Colonic mucosa (tissue), 4 donors: ENCODE measurements at regions not wholly inside any gene's neighbourhood (a gene's known extent, or its start where the extent isn't known, plus 50 kb on each side); places are given as distances from the start of the nearest gene placed in this dataset.
A peak's percentile ranks its signal among the peaks of the same experiment; 100 is the strongest.

Experiments
- DNase-seq: peaks from one replicate; pipeline ENCODE4 v3.0.0-alpha.2; 2020
- H3K27ac ChIP-seq: fragments of 200-600 bp; one replicate; pipeline ENCODE4 v1.8.0; 2021
- H3K27me3 ChIP-seq: fragments of 200-600 bp; one replicate; pipeline ENCODE4 v1.8.0; 2021
- H3K36me3 ChIP-seq: fragments of 200-600 bp; one replicate; pipeline ENCODE4 v1.8.0; 2021
- H3K4me1 ChIP-seq: fragments of 200-600 bp; one replicate; pipeline ENCODE4 v1.8.0; 2021; ENCODE audit warnings: mild to moderate bottlenecking
- H3K4me3 ChIP-seq: fragments of 200-600 bp; one replicate; pipeline ENCODE4 v1.8.0; 2021
- H3K9ac ChIP-seq, 2 donors: one replicate each; pipeline ENCODE4 v1.7.0; 2013; ENCODE audit warnings: control low read depth in 2 of 2, low read depth in 2 of 2, low read length in 2 of 2
- H3K9me3 ChIP-seq: fragments of 200-600 bp; one replicate; pipeline ENCODE4 v1.8.0; 2021
- CTCF ChIP-seq: fragments of 200-600 bp; IDR thresholded peaks from one replicate; pipeline ENCODE4 v1.8.0; 2022; ENCODE audit warnings: antibody characterized with exemption, mild to moderate bottlenecking
- intact Hi-C: fragments of 100-400 bp; cut with DNase I; formaldehyde crosslinking; loops from one replicate; pipeline ENCODE4 v1.14.1; 2022
- donor health status: healthy.
- donor health status: DM: no; HTN: no; CAD: no.
- donor health status: DM: no; HTN: no; CAD: no.

GRCh38 chr2:126512026-126512425, 143.9 kb upstream of the GYPC start:
- intact Hi-C loops, result no loop called here
- Histone ChIP-seq H3K9ac (no peak overlapping the region), H3K4me3 (no peak overlapping the region), H3K27ac (no peak overlapping the region), H3K36me3 (no peaks in the 10 kb centered on the region), H3K4me1 (no peaks in the 10 kb centered on the region), H3K27me3 (no peaks in the 10 kb centered on the region), H3K9me3 (no peaks in the 10 kb centered on the region)
- no peak for TF ChIP-seq CTCF
- no peak for DNase-seq

- Histone ChIP-seq H3K4me3 (no peak overlapping the region), H3K27me3 (no peaks in the 10 kb centered on the region), H3K4me1 (no peaks in the 10 kb centered on the region), H3K9ac (no peak overlapping the region), H3K27ac (no peak overlapping the region), H3K36me3 (no peaks in the 10 kb centered on the region), H3K9me3 (no peaks in the 10 kb centered on the region)
- intact Hi-C loops, result no loop called here
- DNase-seq, result no peak
- no peak for TF ChIP-seq CTCF
These were observed 142.9 kb upstream of the GYPC start for GRCh38 chr2:126513033-126513432.

GRCh38 chr2:126515471-126515870, 140.5 kb upstream of the GYPC start:
- Histone ChIP-seq H3K9me3 (no peaks in the 10 kb centered on the region), H3K36me3 (no peaks in the 10 kb centered on the region), H3K27ac (no peak overlapping the region), H3K27me3 (no peaks in the 10 kb centered on the region), H3K9ac (no peak overlapping the region), H3K4me1 (no peaks in the 10 kb centered on the region), H3K4me3 (no peak overlapping the region)
- no peak for DNase-seq
- intact Hi-C loops, result no loop called here
- TF ChIP-seq CTCF, result no peak

GRCh38 chr2:126518196-126518595, 137.8 kb upstream of the GYPC start:
- Histone ChIP-seq H3K9me3 (no peaks in the 10 kb centered on the region), H3K4me1 (no peaks in the 10 kb centered on the region), H3K9ac (no peak overlapping the region), H3K4me3 (no peak overlapping the region), H3K27ac (no peak overlapping the region), H3K36me3 (no peaks in the 10 kb centered on the region), H3K27me3 (no peaks in the 10 kb centered on the region)
- intact Hi-C loops, result no loop called here
- TF ChIP-seq CTCF, result no peak
- DNase-seq, result no peak

- H3K9ac ChIP-seq, result no peak overlapping the region
- no peaks in the 10 kb centered on the region for H3K36me3 ChIP-seq
- H3K27me3 ChIP-seq, result no peaks in the 10 kb centered on the region
- peak; percentile 57 for DNase-seq
- H3K9me3 ChIP-seq, result no peaks in the 10 kb centered on the region
- intact Hi-C loops, result loop anchor here (5.0 kb wide), 2 partner anchors 249 to 444 kb away; no protein-coding TSS in a partner anchor
- no peaks in the 10 kb centered on the region for H3K4me1 ChIP-seq
- H3K27ac ChIP-seq, result no peak overlapping the region
- H3K4me3 ChIP-seq, result no peak overlapping the region
- no peak for TF ChIP-seq CTCF
These were observed 128.0 kb upstream of the GYPC start for GRCh38 chr2:126527836-126528490.
